GM12878 (cell line): ENCODE measurements at regions not wholly inside any gene's neighbourhood (a gene's known extent, or its start where the extent isn't known, plus 50 kb on each side); places are given as distances from the start of the nearest gene placed in this dataset.

Experiments used
- GABPA ChIP-seq: IDR thresholded peaks from 2 replicates; pipeline ENCODE4 v1.6.1; 2014; ENCODE audit warnings: antibody characterized with exemption, low read depth, mild to moderate bottlenecking, inconsistent platforms
- POLR2AphosphoS5 ChIP-seq: IDR thresholded peaks from 2 replicates; pipeline ENCODE4 v1.6.1; 2011; ENCODE audit warnings: mild to moderate bottlenecking, low read length, inconsistent platforms
- STAT3 ChIP-seq: IDR thresholded peaks from 2 replicates; pipeline ENCODE4 v1.6.1; 2011; ENCODE audit warnings: low read depth, low read length, improper control_type of control experiment
- ZNF274 ChIP-seq: IDR thresholded peaks from one replicate; pipeline ENCODE4 v1.8.0; 2011; ENCODE audit not compliant: insufficient read length, insufficient read depth
- TF ChIP-seq, protein P1 (sequence below), 3 experiments: IDR thresholded peaks in 2 of 3; conservative IDR thresholded peaks in 1 of 3; 2 replicates each; pipeline ENCODE4 v1.5.1; 2011; ENCODE audit warnings: low read depth in 3 of 3, low read length in 3 of 3, mild to moderate bottlenecking in 3 of 3, control low read depth in 2 of 3, moderate library complexity in 2 of 3, inconsistent platforms in 1 of 3, mixed read lengths in 1 of 3; ENCODE audit not compliant: control insufficient read depth in 2 of 3, insufficient read depth in 1 of 3; ENCODE audit errors: extremely low read depth in 1 of 3

DNA sequence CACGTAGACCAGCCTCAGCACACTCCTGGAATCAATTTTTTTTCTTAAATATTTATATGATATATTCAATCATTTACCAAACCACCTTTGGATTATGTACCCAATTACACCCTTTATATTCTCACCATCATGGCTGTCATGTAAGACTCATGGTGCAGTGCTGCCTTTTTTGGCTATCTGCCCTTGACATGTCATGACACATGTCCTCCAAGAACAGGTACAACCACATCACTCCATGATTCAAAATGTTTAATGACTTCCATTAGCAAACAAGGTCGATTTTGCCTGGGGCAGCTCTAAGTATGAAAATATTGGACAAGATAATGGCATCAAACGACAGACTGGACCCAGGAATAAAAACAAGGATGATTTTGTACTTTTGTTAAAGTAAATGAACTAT is 861.1 kb upstream of the ADAMTS5 start:
- TF ChIP-seq STAT3 (no peak), ZNF274 (no peak), GABPA (no peak), POLR2AphosphoS5 (no peak)
- TF ChIP-seq, protein P1, sequence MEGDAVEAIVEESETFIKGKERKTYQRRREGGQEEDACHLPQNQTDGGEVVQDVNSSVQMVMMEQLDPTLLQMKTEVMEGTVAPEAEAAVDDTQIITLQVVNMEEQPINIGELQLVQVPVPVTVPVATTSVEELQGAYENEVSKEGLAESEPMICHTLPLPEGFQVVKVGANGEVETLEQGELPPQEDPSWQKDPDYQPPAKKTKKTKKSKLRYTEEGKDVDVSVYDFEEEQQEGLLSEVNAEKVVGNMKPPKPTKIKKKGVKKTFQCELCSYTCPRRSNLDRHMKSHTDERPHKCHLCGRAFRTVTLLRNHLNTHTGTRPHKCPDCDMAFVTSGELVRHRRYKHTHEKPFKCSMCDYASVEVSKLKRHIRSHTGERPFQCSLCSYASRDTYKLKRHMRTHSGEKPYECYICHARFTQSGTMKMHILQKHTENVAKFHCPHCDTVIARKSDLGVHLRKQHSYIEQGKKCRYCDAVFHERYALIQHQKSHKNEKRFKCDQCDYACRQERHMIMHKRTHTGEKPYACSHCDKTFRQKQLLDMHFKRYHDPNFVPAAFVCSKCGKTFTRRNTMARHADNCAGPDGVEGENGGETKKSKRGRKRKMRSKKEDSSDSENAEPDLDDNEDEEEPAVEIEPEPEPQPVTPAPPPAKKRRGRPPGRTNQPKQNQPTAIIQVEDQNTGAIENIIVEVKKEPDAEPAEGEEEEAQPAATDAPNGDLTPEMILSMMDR (IDR thresholded peaks at IDR 0.05 in 2 of 3, conservative IDR thresholded peaks at IDR 0.05 in 1 of 3; ENCODE audit: control insufficient read depth in 2 of 3, extremely low read depth in 1 of 3, insufficient read depth in 1 of 3, low read depth in 3 of 3, low read length in 3 of 3), result no peak
